HEK293T (cell line): ENCODE measurements at regions not wholly inside any gene's neighbourhood (a gene's known extent, or its start where the extent isn't known, plus 50 kb on each side); places are given as distances from the start of the nearest gene placed in this dataset.

Experiments
- ARNT ChIP-seq: fragments of 450-650 bp; IDR thresholded peaks from 2 replicates; pipeline ENCODE4 v1.6.1; 2017; ENCODE audit warnings: mild to moderate bottlenecking
- BHLHE40 ChIP-seq: fragments of 450-650 bp; IDR thresholded peaks from 2 replicates; pipeline ENCODE4 v1.6.1; 2016; ENCODE audit warnings: mild to moderate bottlenecking, moderate library complexity, borderline replicate concordance
- FOXA1 ChIP-seq: fragments of 450-650 bp; IDR thresholded peaks from 2 replicates; pipeline ENCODE4 v1.6.1; 2016; ENCODE audit warnings: mild to moderate bottlenecking
- FOXK2 ChIP-seq: fragments of 450-650 bp; IDR thresholded peaks from 2 replicates; pipeline ENCODE4 v1.6.1; 2016; ENCODE audit warnings: mild to moderate bottlenecking
- FOXM1 ChIP-seq: fragments of 450-650 bp; IDR thresholded peaks from 2 replicates; pipeline ENCODE4 v1.6.1; 2017; ENCODE audit warnings: mild to moderate bottlenecking, borderline replicate concordance
- NFRKB ChIP-seq: fragments of 450-650 bp; IDR thresholded peaks from 2 replicates; pipeline ENCODE4 v1.6.1; 2016; ENCODE audit warnings: mild to moderate bottlenecking, moderate library complexity
- PKNOX1 ChIP-seq: fragments of 450-650 bp; IDR thresholded peaks from 2 replicates; pipeline ENCODE4 v1.6.1; 2016
- SP1 ChIP-seq: fragments of 450-650 bp; IDR thresholded peaks from 2 replicates; pipeline ENCODE4 v1.6.1; 2017

- TF ChIP-seq ARNT (no peak), FOXK2 (no peak), FOXM1 (no peak), PKNOX1 (no peak), FOXA1 (no peak), SP1 (no peak), BHLHE40 (no peak), NFRKB (no peak)
These were observed 162.1 kb upstream of the LYSMD4 start for GRCh38 chr15:99895189-99895955.
